Head of caudate nucleus (tissue), 42 donors: ENCODE measurements at regions not wholly inside any gene's neighbourhood (a gene's known extent, or its start where the extent isn't known, plus 50 kb on each side); places are given as distances from the start of the nearest gene placed in this dataset.
"Not testable (repeated sequence)": the region's sequence is repeated elsewhere in the genome, so short reads cannot be mapped to it uniquely, and the experiment has no call there.

Experiments
- DNase-seq, 42 donors: peaks; one replicate each; pipeline versions ENCODE4 v3.0.0 to v3.0.0-alpha.2; 2020 to 2021; ENCODE audit warnings: mixed read lengths in 7 of 42
- intact Hi-C: fragments of 100-400 bp; cut with DNase I; formaldehyde crosslinking; loops from one replicate; pipeline ENCODE4 v1.15.0; 2022

GRCh38 chr4:125010796-125011503 is 298.4 kb upstream of the ANKRD50 start:
- intact Hi-C loops: no loop called here
- DNase-seq: no peak

GRCh38 chr4:125008676-125009075 is 296.1 kb upstream of the ANKRD50 start:
- DNase-seq: no peak

GRCh38 chr4:125004676-125005075 is 292.1 kb upstream of the ANKRD50 start:
- no peak for DNase-seq
- intact Hi-C loops: no loop called here

More at GRCh38 chr4:125008676-125009075, 296.1 kb upstream of the ANKRD50 start:
- intact Hi-C loops: no loop called here

- DNase-seq: no peak
- intact Hi-C loops: no loop called here
Measured at GRCh38 chr4:125003840-125004239, 291.3 kb upstream of the ANKRD50 start.

- DNase-seq: no peak
- intact Hi-C loops: no loop called here
Measured at GRCh38 chr4:124997991-124998390, 285.5 kb upstream of the ANKRD50 start.

GRCh38 chr4:124997124-124997523 is 284.6 kb upstream of the ANKRD50 start:
- intact Hi-C loops: no loop called here
- DNase-seq: no peak

- intact Hi-C loops: no loop called here
- DNase-seq: no peak
Measured at GRCh38 chr4:124993838-124994237, 281.3 kb upstream of the ANKRD50 start.

- no peak for DNase-seq
Measured at GRCh38 chr4:124990398-124990797, 277.9 kb upstream of the ANKRD50 start.

GRCh38 chr4:124980276-124980752 is 267.8 kb upstream of the ANKRD50 start:
- intact Hi-C loops: no loop called here
- DNase-seq: no peak

More at GRCh38 chr4:124990398-124990797, 277.9 kb upstream of the ANKRD50 start:
- intact Hi-C loops: no loop called here

- peak in 1 of 42 donors; percentile 11 for DNase-seq
- intact Hi-C loops: not testable (repeated sequence)
Measured at GRCh38 chr4:124978536-124978935, 266.0 kb upstream of the ANKRD50 start.

- no peak for DNase-seq
- intact Hi-C loops: no loop called here
Measured at GRCh38 chr4:124977045-124977444, 264.5 kb upstream of the ANKRD50 start.

GRCh38 chr4:124974152-124974551 is 261.6 kb upstream of the ANKRD50 start:
- DNase-seq: no peak
- intact Hi-C loops: no loop called here

GRCh38 chr4:124973716-124974115 is 261.2 kb upstream of the ANKRD50 start:
- intact Hi-C loops: no loop called here
- no peak for DNase-seq

GRCh38 chr4:124970011-124970410 is 257.5 kb upstream of the ANKRD50 start:
- DNase-seq: no peak
- intact Hi-C loops: no loop called here

GRCh38 chr4:124965497-124965891 is 253.0 kb upstream of the ANKRD50 start:
- intact Hi-C loops: no loop called here

GRCh38 chr4:124964852-124965496 is 252.4 kb upstream of the ANKRD50 start:
- no peak for DNase-seq
- intact Hi-C loops: no loop called here

More at GRCh38 chr4:124965497-124965891, 253.0 kb upstream of the ANKRD50 start:
- no peak for DNase-seq

- intact Hi-C loops: no loop called here
Measured at GRCh38 chr4:124964251-124964650, 251.7 kb upstream of the ANKRD50 start.

GRCh38 chr4:124961138-124961750 is 248.7 kb upstream of the ANKRD50 start:
- intact Hi-C loops: no loop called here
- DNase-seq: no peak

More at GRCh38 chr4:124964251-124964650, 251.7 kb upstream of the ANKRD50 start:
- no peak for DNase-seq

GRCh38 chr4:124958847-124959246 is 246.3 kb upstream of the ANKRD50 start:
- intact Hi-C loops: no loop called here
- no peak for DNase-seq

GRCh38 chr4:124955476-124955875 is 242.9 kb upstream of the ANKRD50 start:
- DNase-seq: no peak
- intact Hi-C loops: no loop called here
